ENCODE measurements at regions not wholly inside any gene's neighbourhood (a gene's known extent, or its start where the extent isn't known, plus 50 kb on each side); places are given as distances from the start of the nearest gene placed in this dataset.
"Not testable (repeated sequence)": the region's sequence is repeated elsewhere in the genome, so short reads cannot be mapped to it uniquely, and the experiment has no call there.

- no peak for TF ChIP-seq E4F1 (IDR thresholded peaks at IDR 0.05; ENCODE audit: borderline replicate concordance, partially characterized antibody)
- no peak for TF ChIP-seq NFIC (IDR thresholded peaks at IDR 0.05; ENCODE audit: low read depth, low read length)
- no peak for TF ChIP-seq SUPT20H (IDR thresholded peaks at IDR 0.05; ENCODE audit: borderline replicate concordance, control insufficient read depth, low read depth, low read length)
- no peak for TF ChIP-seq NFYB (IDR thresholded peaks at IDR 0.05; ENCODE audit: insufficient read depth, low read depth, low read length)
- TF ChIP-seq ZBTB40 (IDR thresholded peaks at IDR 0.05; ENCODE audit: borderline replicate concordance): no peak
- no peak for TF ChIP-seq SIN3A (IDR thresholded peaks at IDR 0.05; ENCODE audit: low read depth, low read length)
These were observed 73.9 kb upstream of the SOX11 start (continued) for GRCh38 chr2:5618271-5618670.

DNA sequence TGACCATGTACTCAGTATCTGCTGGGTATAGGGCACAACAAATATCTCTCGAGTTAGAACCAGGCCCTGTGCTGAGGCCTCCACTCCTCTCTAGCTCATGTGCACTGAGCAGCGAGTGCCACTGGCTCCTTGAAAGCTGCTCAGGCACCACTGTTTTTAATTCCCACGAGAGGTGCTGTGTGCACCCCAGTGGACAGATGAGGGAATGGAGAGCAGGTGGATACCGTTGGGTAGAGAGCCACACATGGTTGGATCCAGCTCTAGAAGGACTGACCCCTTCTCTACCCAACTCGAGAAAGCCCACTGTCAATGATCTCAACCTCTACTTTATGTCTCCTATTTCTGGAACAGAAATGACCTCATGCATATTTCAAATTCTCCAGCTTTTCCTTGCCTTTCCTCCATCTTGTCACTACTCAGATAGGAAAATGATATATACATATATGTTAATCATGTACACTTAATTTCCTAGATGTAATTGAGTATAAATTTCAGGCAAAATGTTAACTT, 66.6 kb upstream of the SOX11 start:
- RAD21 ChIA-PET (ENCODE audit: unreplicated experiment); ATAC-seq; SMC1A ChIA-PET (ENCODE audit: uncharacterized antibody, unreplicated experiment); H3K27me3 ChIP-seq (replicated peaks in 1 of 2; ENCODE audit: control insufficient read depth in 2 of 2, insufficient read depth in 2 of 2, low read length in 1 of 2); H3K27ac ChIP-seq (ENCODE audit: control insufficient read depth, insufficient read depth); H3K4me1 ChIP-seq (ENCODE audit: control insufficient read depth, insufficient read depth, low read length); DNase-seq (ENCODE audit: low read depth, low spot score); H3K9me3 ChIP-seq (replicated peaks; ENCODE audit: control insufficient read depth, insufficient read depth, low read length); H2AFZ ChIP-seq (ENCODE audit: control insufficient read depth, low read depth, low read length); FAIRE-seq; H4K20me1 ChIP-seq (ENCODE audit: control insufficient read depth, insufficient read depth); BruUV-seq (replicated peaks); H3K4me2 ChIP-seq (ENCODE audit: control insufficient read depth, insufficient read depth); H3K79me2 ChIP-seq (ENCODE audit: control insufficient read depth, insufficient read depth, low read length); POLR2A ChIA-PET; H3K36me3 ChIP-seq (ENCODE audit: control insufficient read depth in 2 of 2, insufficient read depth in 2 of 2, low read length in 1 of 2); H3K4me3 ChIP-seq; CTCF ChIA-PET; in situ Hi-C loops (cut with MboI); intact Hi-C loops (cut with micrococcal nuclease; ENCODE audit: unreplicated experiment); H3K9ac ChIP-seq (ENCODE audit: control insufficient read depth, insufficient read depth, low read length): not testable (repeated sequence)
- 17% methylated on average over 5 of the region's 5 CpGs for WGBS (ENCODE audit: insufficient coverage, insufficient replicate concordance, low lambda C conversion rate, missing lambda C conversion rate)

DNA sequence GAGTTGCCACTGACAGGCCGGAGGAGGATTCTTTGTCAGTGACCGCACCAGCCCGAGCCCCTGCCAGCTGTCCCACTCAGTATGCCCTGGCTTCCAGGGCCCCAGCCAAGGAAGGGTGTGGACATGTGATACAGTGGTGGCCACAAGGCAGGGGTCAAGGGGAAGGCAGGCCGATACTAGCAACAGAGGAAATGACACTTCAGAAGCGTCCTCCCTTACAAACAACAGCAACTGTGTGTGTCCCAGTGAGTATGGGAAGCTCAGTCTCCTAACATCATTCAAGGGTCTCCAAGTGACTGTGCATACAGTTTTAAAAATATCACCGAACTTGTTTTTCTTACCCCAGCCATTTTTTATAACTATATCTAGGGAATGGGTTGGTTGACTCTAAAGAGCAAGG, 63.7 kb upstream of the SOX11 start:
- H3K36me3 ChIP-seq (ENCODE audit: control insufficient read depth in 2 of 2, insufficient read depth in 2 of 2, low read length in 1 of 2); in situ Hi-C loops (cut with MboI); H3K9ac ChIP-seq (ENCODE audit: control insufficient read depth, insufficient read depth, low read length); H4K20me1 ChIP-seq (ENCODE audit: control insufficient read depth, insufficient read depth); DNase-seq (ENCODE audit: low read depth, low spot score); H3K9me3 ChIP-seq (replicated peaks; ENCODE audit: control insufficient read depth, insufficient read depth, low read length); SMC1A ChIA-PET (ENCODE audit: uncharacterized antibody, unreplicated experiment); RAD21 ChIA-PET (ENCODE audit: unreplicated experiment); H3K4me2 ChIP-seq (ENCODE audit: control insufficient read depth, insufficient read depth); ATAC-seq; H3K4me1 ChIP-seq (ENCODE audit: control insufficient read depth, insufficient read depth, low read length); BruUV-seq (replicated peaks); FAIRE-seq; H3K79me2 ChIP-seq (ENCODE audit: control insufficient read depth, insufficient read depth, low read length); CTCF ChIA-PET; H3K4me3 ChIP-seq; intact Hi-C loops (cut with micrococcal nuclease; ENCODE audit: unreplicated experiment); POLR2A ChIA-PET; H2AFZ ChIP-seq (ENCODE audit: control insufficient read depth, low read depth, low read length); H3K27ac ChIP-seq (ENCODE audit: control insufficient read depth, insufficient read depth); H3K27me3 ChIP-seq (replicated peaks in 1 of 2; ENCODE audit: control insufficient read depth in 2 of 2, insufficient read depth in 2 of 2, low read length in 1 of 2): not testable (repeated sequence)
- WGBS (ENCODE audit: insufficient coverage, insufficient replicate concordance, low lambda C conversion rate, missing lambda C conversion rate): 10% methylated on average over 2 of the region's 6 CpGs

Data from GM12878 (cell line).